ENCODE measurements at regions not wholly inside any gene's neighbourhood (a gene's known extent, or its start where the extent isn't known, plus 50 kb on each side); places are given as distances from the start of the nearest gene placed in this dataset.
"Not testable (repeated sequence)": the region's sequence is repeated elsewhere in the genome, so short reads cannot be mapped to it uniquely, and the experiment has no call there.

- TF ChIP-seq REST (IDR thresholded peaks at IDR 0.05; ENCODE audit: borderline replicate concordance) (peak; percentile 35; the same call in 1 of the 2 replicates), ZNF740 (CRISPR knock-in tag; IDR thresholded peaks at IDR 0.05) (peak; percentile 83)
- TF ChIP-seq REST (CRISPR knock-in tag; IDR thresholded peaks at IDR 0.05; ENCODE audit: low read depth); ZNF740 (tag; IDR thresholded peaks at IDR 0.05): not testable (repeated sequence)
Observed at GRCh38 chr5:112503749-112504501, 84.8 kb upstream of the EPB41L4A start (continued).
